ENCODE measurements at regions not wholly inside any gene's neighbourhood (a gene's known extent, or its start where the extent isn't known, plus 50 kb on each side); places are given as distances from the start of the nearest gene placed in this dataset.

DNA sequence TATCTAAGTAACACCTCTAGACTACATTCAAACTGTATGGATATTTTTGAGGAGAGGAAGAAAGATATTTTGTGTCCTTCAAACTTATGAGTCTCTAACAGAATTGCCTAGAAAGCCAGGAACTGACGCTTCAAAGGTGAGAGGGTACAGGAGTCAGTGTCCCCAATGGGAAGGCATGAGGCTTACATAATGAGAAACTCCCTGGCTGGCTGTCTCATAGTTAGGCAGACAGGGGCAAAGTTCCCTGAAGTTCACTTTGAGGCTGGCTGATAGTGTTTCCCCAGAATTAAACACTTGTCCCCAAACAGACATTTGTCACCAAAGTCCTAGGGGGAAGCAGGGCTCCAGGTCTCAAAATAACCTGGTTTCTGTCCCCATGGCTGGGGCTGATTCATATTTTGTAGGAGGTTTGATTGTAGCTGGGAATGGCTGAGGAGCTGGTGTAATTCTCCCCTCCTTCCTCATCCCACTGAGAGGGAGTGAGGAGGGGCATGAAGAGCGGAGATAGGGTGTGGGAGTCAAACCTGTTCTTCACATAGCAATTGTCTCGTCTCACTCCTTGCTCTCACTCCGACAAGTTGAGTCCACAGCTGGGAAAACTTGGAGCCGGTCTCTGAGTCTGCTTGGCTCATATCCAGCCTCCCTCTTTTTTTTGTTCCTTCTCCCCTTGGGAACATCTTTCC, 56.4 kb upstream of the CISTR start:
- Histone ChIP-seq H3K79me2 (ENCODE audit: control insufficient read depth in 1 of 2, insufficient read depth in 2 of 2, low read length in 2 of 2) (no peaks in the 10 kb centered on the region), H2AK5ac (ENCODE audit: low read depth, low read length) (no peak overlapping the region), H3K23me2 (ENCODE audit: low read depth, low read length) (no peaks in the 10 kb centered on the region), H3K56ac (replicated peaks; ENCODE audit: insufficient read length, low read depth, low read length) (no peak overlapping the region), H3K79me1 (ENCODE audit: low read depth, low read length) (no peaks in the 10 kb centered on the region), H3K4me3 (ENCODE audit: extremely low read depth in 1 of 4, insufficient read depth in 2 of 4, low read depth in 3 of 4, low read length in 4 of 4) (no peak overlapping the region), H4K8ac (ENCODE audit: extremely low read depth, insufficient read depth, low read length) (no peak overlapping the region), H3K27me3 (replicated peaks in 1 of 4; ENCODE audit: control insufficient read depth in 3 of 4, extremely low read depth in 1 of 4, insufficient read depth in 3 of 4, low read length in 3 of 4) (peaks cover 0 to 5% (median 3%) of the 10 kb centered on the region in 4 experiments; a peak in 3 of 7 replicates), H2BK12ac (ENCODE audit: low read depth, low read length) (no peak overlapping the region), H2BK5ac (ENCODE audit: low read depth, low read length) (no peak overlapping the region), H3K4ac (replicated peaks; ENCODE audit: insufficient read length, low read depth, low read length) (no peak overlapping the region), H3K4me2 (ENCODE audit: insufficient read depth in 1 of 2, low read depth in 2 of 2, low read length in 2 of 2) (no peak overlapping the region), H3K18ac (ENCODE audit: extremely low read depth, low read length) (no peak overlapping the region), H4K20me1 (replicated peaks in 1 of 2; ENCODE audit: control insufficient read depth in 1 of 2, insufficient read depth in 2 of 2, low read length in 2 of 2) (no peaks in the 10 kb centered on the region), H3K23ac (ENCODE audit: insufficient read length) (no peak overlapping the region), H2BK20ac (ENCODE audit: low read length) (no peak overlapping the region), H3K4me1 (replicated peaks in 1 of 4; ENCODE audit: control insufficient read depth in 3 of 4, insufficient read depth in 4 of 4, low read length in 3 of 4) (peaks cover 0 to 3% (median 0%) of the 10 kb centered on the region in 4 experiments; a peak in 1 of 7 replicates), H3K9ac (replicated peaks in 1 of 4; ENCODE audit: extremely low read depth in 1 of 4, low read depth in 3 of 4, low read length in 3 of 4) (no peak overlapping the region), H3K14ac (ENCODE audit: insufficient read length) (no peak overlapping the region), H2AFZ (ENCODE audit: low read length) (no peak overlapping the region), H3K27ac (ENCODE audit: low read depth, low read length) (no peak overlapping the region), H4K5ac (ENCODE audit: insufficient read length, low read depth, low read length) (no peak overlapping the region), H3K9me3 (ENCODE audit: insufficient read depth in 2 of 2, low read depth in 1 of 2, low read length in 1 of 2) (no peaks in the 10 kb centered on the region), H2BK15ac (ENCODE audit: low read length) (no peak overlapping the region), H3K36me3 (ENCODE audit: control insufficient read depth in 2 of 4, insufficient read depth in 4 of 4, low read length in 3 of 4) (no peaks in the 10 kb centered on the region), H4K91ac (replicated peaks; ENCODE audit: insufficient read length, low read length) (no peak overlapping the region), H2BK120ac (replicated peaks; ENCODE audit: low read depth, low read length) (no peak overlapping the region)
- FAIRE-seq (no peak), DNase-seq (ENCODE audit: low read depth in 1 of 2, low spot score in 2 of 2) (no peak)
- WGBS, 2 experiments (ENCODE audit: extremely low coverage in 1 of 2, insufficient coverage in 1 of 2, insufficient read length in 1 of 2, insufficient replicate concordance in 2 of 2, low coverage in 1 of 2, low lambda C conversion rate in 2 of 2, missing lambda C conversion rate in 1 of 2) = 79% methylated on average over 5 of the region's 5 CpGs; no CpG with 5 or more reads in 1 of the 2 experiments
- POLR2A ChIA-PET (ENCODE audit: partially characterized antibody) = interaction anchor here (1.0 kb wide), 1 partner anchor 8 kb away, joined by 3 read pairs; no protein-coding TSS in a partner anchor
- CTCF ChIA-PET (ENCODE audit: partially characterized antibody) = interaction anchor here (1.0 kb wide), 1 partner anchor 43 kb away, joined by 3 read pairs; no protein-coding TSS in a partner anchor
- no peak for TF ChIP-seq EP300 (IDR thresholded peaks at IDR 0.05; ENCODE audit: borderline replicate concordance in 1 of 2, low read depth in 2 of 2, low read length in 2 of 2)
- TF ChIP-seq HDAC2 (IDR thresholded peaks at IDR 0.05; ENCODE audit: borderline replicate concordance in 1 of 2, low read depth in 2 of 2, low read length in 2 of 2) = no peak
- no peak for TF ChIP-seq MAFK (IDR thresholded peaks at IDR 0.05; ENCODE audit: low read depth, low read length)
- TF ChIP-seq RNF2 (IDR thresholded peaks at IDR 0.05; ENCODE audit: borderline replicate concordance, low read depth, low read length, missing control alignments, poor library complexity, severe bottlenecking) = no peak
- TF ChIP-seq RFX5 (IDR thresholded peaks at IDR 0.05; ENCODE audit: borderline replicate concordance, low read depth, low read length) = no peak
- no peak for TF ChIP-seq TBP (IDR thresholded peaks at IDR 0.05; ENCODE audit: low read depth, low read length)
- TF ChIP-seq POLR2AphosphoS5 (IDR thresholded peaks at IDR 0.05; ENCODE audit: low read depth, low read length) = no peak
- TF ChIP-seq, protein P1, sequence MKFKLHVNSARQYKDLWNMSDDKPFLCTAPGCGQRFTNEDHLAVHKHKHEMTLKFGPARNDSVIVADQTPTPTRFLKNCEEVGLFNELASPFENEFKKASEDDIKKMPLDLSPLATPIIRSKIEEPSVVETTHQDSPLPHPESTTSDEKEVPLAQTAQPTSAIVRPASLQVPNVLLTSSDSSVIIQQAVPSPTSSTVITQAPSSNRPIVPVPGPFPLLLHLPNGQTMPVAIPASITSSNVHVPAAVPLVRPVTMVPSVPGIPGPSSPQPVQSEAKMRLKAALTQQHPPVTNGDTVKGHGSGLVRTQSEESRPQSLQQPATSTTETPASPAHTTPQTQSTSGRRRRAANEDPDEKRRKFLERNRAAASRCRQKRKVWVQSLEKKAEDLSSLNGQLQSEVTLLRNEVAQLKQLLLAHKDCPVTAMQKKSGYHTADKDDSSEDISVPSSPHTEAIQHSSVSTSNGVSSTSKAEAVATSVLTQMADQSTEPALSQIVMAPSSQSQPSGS (IDR thresholded peaks at IDR 0.05; ENCODE audit: low read length) = no peak
- TF ChIP-seq CBX5 (IDR thresholded peaks at IDR 0.05; ENCODE audit: low read depth, low read length) = no peak
- TF ChIP-seq TAF7 (optimal IDR thresholded peaks at IDR 0.05; ENCODE audit: borderline replicate concordance, low read depth, low read length) = no peak

All from H1 (cell line).